Left lung (tissue), 4 donors: ENCODE measurements at regions not wholly inside any gene's neighbourhood (a gene's known extent, or its start where the extent isn't known, plus 50 kb on each side); places are given as distances from the start of the nearest gene placed in this dataset.

ENCODE experiments used
- ATAC-seq: fragments of 200-7000 bp; cut with Tn5 transposase; one replicate; pipeline ENCODE4 v1.9.1; 2020; ENCODE audit warnings: moderate library complexity
- DNase-seq, 4 donors: peaks; one replicate each; pipeline ENCODE4 v3.0.0-alpha.2; 2013 to 2020
- H3K27ac ChIP-seq, 2 donors: fragments of 200-600 bp; sonication (generic) in 1 of 2; one replicate each; pipeline versions ENCODE4 v1.5.0 to v1.8.0; 2020 to 2021
- H3K27me3 ChIP-seq, 2 donors: fragments of 200-600 bp; sonication (generic) in 1 of 2; one replicate each; pipeline versions ENCODE4 v1.5.0 to v1.8.0; 2020 to 2021
- H3K36me3 ChIP-seq, 2 donors: fragments of 200-600 bp; sonication (generic) in 1 of 2; one replicate each; pipeline versions ENCODE4 v1.5.0 to v1.8.0; 2020 to 2021
- H3K4me1 ChIP-seq, 2 donors: fragments of 200-600 bp; one replicate each; pipeline ENCODE4 v1.8.0; 2021
- H3K4me3 ChIP-seq, 2 donors: fragments of 200-600 bp; sonication (generic) in 1 of 2; one replicate each; pipeline versions ENCODE4 v1.5.0 to v1.8.0; 2020 to 2021; ENCODE audit warnings: mild to moderate bottlenecking in 1 of 2
- H3K9me3 ChIP-seq, 2 donors: fragments of 200-600 bp; sonication (generic) in 1 of 2; one replicate each; pipeline versions ENCODE4 v1.5.0 to v1.8.0; 2020 to 2021
- CTCF ChIP-seq, 2 donors: fragments of 200-600 bp; sonication (generic) in 1 of 2; IDR thresholded peaks; one replicate each; pipeline versions ENCODE4 v1.5.0 to v1.8.0; 2021; ENCODE audit warnings: antibody characterized with exemption in 2 of 2
- intact Hi-C, 2 donors: fragments of 100-400 bp; cut with DNase I; formaldehyde crosslinking; loops; one replicate each; pipeline versions ENCODE4 v1.11.2 to v1.14.2; 2022
- donor health status: DM: no; HTN: yes; CAD: no.
- donor health status: DM: no; HTN: no; CAD: no.

- H3K36me3 ChIP-seq: no peaks in the 10 kb centered on the region
- no peak overlapping the region for H3K27ac ChIP-seq
- no peaks in the 10 kb centered on the region for H3K27me3 ChIP-seq
- no peak for TF ChIP-seq CTCF (IDR thresholded peaks at IDR 0.05)
- no peak for DNase-seq
- H3K4me1 ChIP-seq: no peaks in the 10 kb centered on the region
- H3K4me3 ChIP-seq: no peak overlapping the region
- no peak for ATAC-seq
- H3K9me3 ChIP-seq: no peaks in the 10 kb centered on the region
- intact Hi-C loops: no loop called here
Observed at GRCh38 chr12:88958153-88958552, 377.9 kb upstream of the KITLG start.

GRCh38 chr12:88957358-88957757 is 377.1 kb upstream of the KITLG start:
- no peaks in the 10 kb centered on the region for H3K27me3 ChIP-seq
- TF ChIP-seq CTCF (IDR thresholded peaks at IDR 0.05): no peak
- H3K4me3 ChIP-seq: no peak overlapping the region
- H3K36me3 ChIP-seq: no peaks in the 10 kb centered on the region
- H3K9me3 ChIP-seq: no peaks in the 10 kb centered on the region
- no peak overlapping the region for H3K27ac ChIP-seq
- ATAC-seq (no peak), DNase-seq (no peak)
- intact Hi-C loops: no loop called here
- no peaks in the 10 kb centered on the region for H3K4me1 ChIP-seq

GRCh38 chr12:88955531-88955930 is 375.3 kb upstream of the KITLG start:
- no peak for TF ChIP-seq CTCF (IDR thresholded peaks at IDR 0.05)
- Histone ChIP-seq H3K36me3 (no peaks in the 10 kb centered on the region), H3K9me3 (no peaks in the 10 kb centered on the region), H3K27ac (no peak overlapping the region), H3K4me1 (no peaks in the 10 kb centered on the region), H3K27me3 (no peaks in the 10 kb centered on the region), H3K4me3 (no peak overlapping the region)
- no peak for DNase-seq
- intact Hi-C loops: no loop called here
- no peak for ATAC-seq

GRCh38 chr12:88953029-88953586 is 372.8 kb upstream of the KITLG start:
- Histone ChIP-seq H3K9me3 (peaks cover 0 to 4% of the 10 kb centered on the region in 2 donors), H3K36me3 (no peaks in the 10 kb centered on the region), H3K4me1 (no peaks in the 10 kb centered on the region), H3K27ac (no peak overlapping the region), H3K27me3 (no peaks in the 10 kb centered on the region), H3K4me3 (no peak overlapping the region)
- intact Hi-C loops: no loop called here
- peak in 1 of 4 donors; percentile 39 for DNase-seq
- TF ChIP-seq CTCF (IDR thresholded peaks at IDR 0.05): no peak
- no peak for ATAC-seq

GRCh38 chr12:88952562-88952942 is 372.3 kb upstream of the KITLG start:
- H3K4me1 ChIP-seq: no peaks in the 10 kb centered on the region
- peaks cover 0 to 4% of the 10 kb centered on the region in 2 donors for H3K9me3 ChIP-seq
- intact Hi-C loops: no loop called here
- H3K4me3 ChIP-seq: no peak overlapping the region
- DNase-seq (no peak), ATAC-seq (no peak)
- no peaks in the 10 kb centered on the region for H3K36me3 ChIP-seq
- H3K27ac ChIP-seq: no peak overlapping the region
- TF ChIP-seq CTCF (IDR thresholded peaks at IDR 0.05): no peak
- H3K27me3 ChIP-seq: no peaks in the 10 kb centered on the region
